ENCODE measurements at regions not wholly inside any gene's neighbourhood (a gene's known extent, or its start where the extent isn't known, plus 50 kb on each side); places are given as distances from the start of the nearest gene placed in this dataset.
A peak's percentile ranks its signal among the peaks of the same experiment; 100 is the strongest.

DNA sequence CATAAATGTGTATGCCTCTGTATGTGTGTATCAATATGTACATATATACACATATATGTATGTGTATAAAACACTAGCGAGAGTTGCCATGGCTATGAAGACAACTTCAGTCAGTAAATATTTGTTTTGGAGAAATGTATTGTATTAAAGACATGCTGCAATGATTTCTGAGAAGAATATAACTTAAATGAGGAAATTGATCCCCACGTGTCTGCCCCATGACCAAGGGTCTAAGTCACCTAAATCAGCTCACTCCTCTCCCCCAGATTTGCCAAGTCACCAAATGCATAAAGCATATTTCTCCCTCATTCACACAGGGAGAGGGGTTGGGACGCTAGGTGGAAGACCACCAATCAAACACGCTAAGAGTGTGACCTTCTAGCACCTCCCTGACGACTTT lies 58.3 kb upstream of the LYST start:
- intact Hi-C loops (cut with micrococcal nuclease; ENCODE audit: unreplicated experiment) (no loop called here), in situ Hi-C loops (cut with HindIII; ENCODE audit: low pct_unique_long_range_greater_than_20kb, low sequenced_read_pairs) (no loop called here)
- no peaks in the 10 kb centered on the region for H3K36me3 ChIP-seq (ENCODE audit: control insufficient read depth, insufficient read depth, low read length)
- H3K27me3 ChIP-seq (ENCODE audit: control insufficient read depth, insufficient read depth, low read length), result no peaks in the 10 kb centered on the region
- POLR2A ChIA-PET, result interaction anchor here (1.0 kb wide), 1 partner anchor 59 kb away, joined by 3 read pairs; no protein-coding TSS in a partner anchor
- H3K4me1 ChIP-seq (ENCODE audit: control insufficient read depth, insufficient read depth, low read length), result peaks cover 47% of the 10 kb centered on the region
- H3K4me3 ChIP-seq (ENCODE audit: low read depth in 2 of 2, low read length in 2 of 2), result no peak overlapping the region
- no peak for ATAC-seq
- peak overlapping the region; percentile 67; the same call in 1 of the 2 replicates for H3K27ac ChIP-seq (ENCODE audit: low read length)
- no peaks in the 10 kb centered on the region for H3K9me3 ChIP-seq (ENCODE audit: control insufficient read depth, insufficient read depth, low read depth, low read length)
- BruUV-seq (replicated peaks), result no TSS peak
- CTCF ChIA-PET, result no interaction called here
- no peak for DNase-seq (ENCODE audit: low read depth, low spot score)
- TF ChIP-seq, protein P1, sequence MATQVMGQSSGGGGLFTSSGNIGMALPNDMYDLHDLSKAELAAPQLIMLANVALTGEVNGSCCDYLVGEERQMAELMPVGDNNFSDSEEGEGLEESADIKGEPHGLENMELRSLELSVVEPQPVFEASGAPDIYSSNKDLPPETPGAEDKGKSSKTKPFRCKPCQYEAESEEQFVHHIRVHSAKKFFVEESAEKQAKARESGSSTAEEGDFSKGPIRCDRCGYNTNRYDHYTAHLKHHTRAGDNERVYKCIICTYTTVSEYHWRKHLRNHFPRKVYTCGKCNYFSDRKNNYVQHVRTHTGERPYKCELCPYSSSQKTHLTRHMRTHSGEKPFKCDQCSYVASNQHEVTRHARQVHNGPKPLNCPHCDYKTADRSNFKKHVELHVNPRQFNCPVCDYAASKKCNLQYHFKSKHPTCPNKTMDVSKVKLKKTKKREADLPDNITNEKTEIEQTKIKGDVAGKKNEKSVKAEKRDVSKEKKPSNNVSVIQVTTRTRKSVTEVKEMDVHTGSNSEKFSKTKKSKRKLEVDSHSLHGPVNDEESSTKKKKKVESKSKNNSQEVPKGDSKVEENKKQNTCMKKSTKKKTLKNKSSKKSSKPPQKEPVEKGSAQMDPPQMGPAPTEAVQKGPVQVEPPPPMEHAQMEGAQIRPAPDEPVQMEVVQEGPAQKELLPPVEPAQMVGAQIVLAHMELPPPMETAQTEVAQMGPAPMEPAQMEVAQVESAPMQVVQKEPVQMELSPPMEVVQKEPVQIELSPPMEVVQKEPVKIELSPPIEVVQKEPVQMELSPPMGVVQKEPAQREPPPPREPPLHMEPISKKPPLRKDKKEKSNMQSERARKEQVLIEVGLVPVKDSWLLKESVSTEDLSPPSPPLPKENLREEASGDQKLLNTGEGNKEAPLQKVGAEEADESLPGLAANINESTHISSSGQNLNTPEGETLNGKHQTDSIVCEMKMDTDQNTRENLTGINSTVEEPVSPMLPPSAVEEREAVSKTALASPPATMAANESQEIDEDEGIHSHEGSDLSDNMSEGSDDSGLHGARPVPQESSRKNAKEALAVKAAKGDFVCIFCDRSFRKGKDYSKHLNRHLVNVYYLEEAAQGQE (IDR thresholded peaks at IDR 0.05; ENCODE audit: insufficient read depth in 1 of 2, low read depth in 2 of 2, low read length in 1 of 2), result no peak
- TF ChIP-seq SIN3A (IDR thresholded peaks at IDR 0.05; ENCODE audit: borderline replicate concordance, insufficient read depth, low read depth, low read length), result no peak
- TF ChIP-seq, protein P2, sequence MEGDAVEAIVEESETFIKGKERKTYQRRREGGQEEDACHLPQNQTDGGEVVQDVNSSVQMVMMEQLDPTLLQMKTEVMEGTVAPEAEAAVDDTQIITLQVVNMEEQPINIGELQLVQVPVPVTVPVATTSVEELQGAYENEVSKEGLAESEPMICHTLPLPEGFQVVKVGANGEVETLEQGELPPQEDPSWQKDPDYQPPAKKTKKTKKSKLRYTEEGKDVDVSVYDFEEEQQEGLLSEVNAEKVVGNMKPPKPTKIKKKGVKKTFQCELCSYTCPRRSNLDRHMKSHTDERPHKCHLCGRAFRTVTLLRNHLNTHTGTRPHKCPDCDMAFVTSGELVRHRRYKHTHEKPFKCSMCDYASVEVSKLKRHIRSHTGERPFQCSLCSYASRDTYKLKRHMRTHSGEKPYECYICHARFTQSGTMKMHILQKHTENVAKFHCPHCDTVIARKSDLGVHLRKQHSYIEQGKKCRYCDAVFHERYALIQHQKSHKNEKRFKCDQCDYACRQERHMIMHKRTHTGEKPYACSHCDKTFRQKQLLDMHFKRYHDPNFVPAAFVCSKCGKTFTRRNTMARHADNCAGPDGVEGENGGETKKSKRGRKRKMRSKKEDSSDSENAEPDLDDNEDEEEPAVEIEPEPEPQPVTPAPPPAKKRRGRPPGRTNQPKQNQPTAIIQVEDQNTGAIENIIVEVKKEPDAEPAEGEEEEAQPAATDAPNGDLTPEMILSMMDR (IDR thresholded peaks at IDR 0.05), result no peak
- TF ChIP-seq POLR2AphosphoS5 (IDR thresholded peaks at IDR 0.05; ENCODE audit: low read depth, low read length), result no peak
- no peak for TF ChIP-seq TCF7L2 (IDR thresholded peaks at IDR 0.05; ENCODE audit: low read depth, low read length)

DNA sequence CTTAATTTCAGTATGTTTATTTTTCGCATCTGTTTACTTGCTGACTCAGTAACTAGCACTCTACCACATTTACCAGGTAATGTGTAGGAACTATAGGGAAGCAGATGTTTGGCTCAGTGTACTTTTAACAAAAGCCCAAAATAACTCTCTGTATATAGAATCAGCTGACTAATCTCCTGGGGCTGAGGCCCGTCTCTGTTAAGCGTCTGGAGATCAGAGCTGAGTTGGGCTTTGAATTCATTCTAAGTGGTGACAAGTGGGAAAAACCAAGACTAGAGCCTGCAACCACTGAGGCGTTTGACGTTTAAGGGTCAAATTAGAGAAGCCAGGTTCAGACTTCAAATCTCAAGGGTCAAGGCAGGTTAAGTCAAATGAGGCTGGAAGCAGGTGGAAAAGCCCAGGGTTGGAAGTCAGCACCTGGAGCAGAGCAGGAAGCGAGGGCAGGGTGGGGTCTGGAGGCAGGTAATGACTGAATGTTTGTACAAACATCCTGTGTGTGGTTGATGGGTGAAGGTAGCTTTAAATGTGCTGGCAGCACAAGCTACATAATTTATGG lies 56.8 kb upstream of the LYST start:
- no TSS peak for BruUV-seq (replicated peaks)
- CTCF ChIA-PET, result interaction anchor here (0.5 to 1.2 kb wide), 3 partner anchors 10 to 583 kb away, joined by 3 to 7 read pairs (median 6); no protein-coding TSS in a partner anchor
- Histone ChIP-seq H3K9me3 (ENCODE audit: control insufficient read depth, insufficient read depth, low read depth, low read length) (no peaks in the 10 kb centered on the region), H3K27me3 (ENCODE audit: control insufficient read depth, insufficient read depth, low read length) (no peaks in the 10 kb centered on the region), H3K4me3 (ENCODE audit: low read depth in 2 of 2, low read length in 2 of 2) (peak overlapping the region in 1 of 2 experiments; percentile 7; a peak in 2 of 4 replicates), H3K27ac (ENCODE audit: low read length) (peak overlapping the region; percentile 99), H3K4me1 (ENCODE audit: control insufficient read depth, insufficient read depth, low read length) (peaks cover 62% of the 10 kb centered on the region), H3K36me3 (ENCODE audit: control insufficient read depth, insufficient read depth, low read length) (no peaks in the 10 kb centered on the region)
- intact Hi-C loops (cut with micrococcal nuclease; ENCODE audit: unreplicated experiment) (no loop called here), in situ Hi-C loops (cut with HindIII; ENCODE audit: low pct_unique_long_range_greater_than_20kb, low sequenced_read_pairs) (no loop called here)
- ATAC-seq, result peak; percentile 76
- no peak for DNase-seq (ENCODE audit: low read depth, low spot score)
- POLR2A ChIA-PET, result interaction anchor here (0.6 kb wide), 1 partner anchor 21 kb away, joined by 3 read pairs; no protein-coding TSS in a partner anchor
- TF ChIP-seq SIN3A (IDR thresholded peaks at IDR 0.05; ENCODE audit: borderline replicate concordance, insufficient read depth, low read depth, low read length) (no peak), POLR2AphosphoS5 (IDR thresholded peaks at IDR 0.05; ENCODE audit: low read depth, low read length) (no peak; the same call in 1 of the 2 replicates), TCF7L2 (IDR thresholded peaks at IDR 0.05; ENCODE audit: low read depth, low read length) (no peak)
- TF ChIP-seq, protein P2 (IDR thresholded peaks at IDR 0.05), result no peak
- TF ChIP-seq, protein P1 (IDR thresholded peaks at IDR 0.05; ENCODE audit: insufficient read depth in 1 of 2, low read depth in 2 of 2, low read length in 1 of 2), result no peak

Data from Panc1 (cell line).